Frontal cortex (tissue), 3 donors: ENCODE measurements at regions not wholly inside any gene's neighbourhood (a gene's known extent, or its start where the extent isn't known, plus 50 kb on each side); places are given as distances from the start of the nearest gene placed in this dataset.
"Not testable (repeated sequence)": the region's sequence is repeated elsewhere in the genome, so short reads cannot be mapped to it uniquely, and the experiment has no call there.

ENCODE experiments used
- DNase-seq, 2 donors: peaks; one replicate each; pipeline ENCODE4 v3.0.0; 2012; ENCODE audit warnings: low spot score in 2 of 2
- FAIRE-seq: peaks from 2 replicates; lab custom pipeline; 2012; peaks lifted over from hg19 to GRCh38; lab: Jason Lieb, UNC
- donor health status: control.
- donor health status: control.
- donor health status: control.

DNA sequence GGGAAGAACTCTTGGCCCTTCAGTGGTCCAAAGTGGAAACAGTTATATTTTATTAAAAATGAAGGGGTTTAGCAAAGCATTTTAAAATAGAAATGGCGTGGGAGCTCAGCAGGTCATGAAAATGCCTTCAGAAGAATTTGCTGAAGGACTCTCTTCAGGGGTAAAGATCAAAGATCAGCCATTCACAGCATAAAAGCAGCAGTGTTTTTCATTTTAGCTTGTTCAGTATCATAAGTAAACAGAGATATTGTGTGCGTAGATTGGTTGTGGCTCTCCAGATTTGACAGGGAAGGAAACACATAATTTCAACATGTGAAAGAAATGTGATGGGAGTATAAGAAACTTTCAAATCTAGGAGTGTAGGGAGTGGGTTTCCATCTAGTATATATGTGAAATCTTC, 519.2 kb upstream of the MAP3K7 start:
- DNase-seq (no peak), FAIRE-seq (no peak)

DNA sequence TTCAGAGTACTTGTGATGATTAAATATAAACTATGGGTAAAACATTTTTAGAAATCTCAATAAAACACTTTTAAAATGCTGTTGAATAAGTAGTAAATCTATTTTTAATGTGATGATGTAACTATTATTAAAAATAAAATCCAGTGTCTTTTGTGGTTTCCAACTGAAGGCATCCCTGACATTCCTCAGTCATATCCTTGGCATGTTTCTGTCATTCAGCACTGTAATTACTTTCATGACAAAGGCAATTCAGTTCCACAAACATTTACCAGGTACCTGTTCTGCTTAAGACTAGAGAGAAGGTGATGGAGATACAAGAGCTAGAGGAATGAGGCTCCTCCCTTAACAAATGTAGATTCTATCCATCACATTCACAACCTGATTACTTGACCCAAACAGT, 518.7 kb upstream of the MAP3K7 start:
- FAIRE-seq: no peak

DNA sequence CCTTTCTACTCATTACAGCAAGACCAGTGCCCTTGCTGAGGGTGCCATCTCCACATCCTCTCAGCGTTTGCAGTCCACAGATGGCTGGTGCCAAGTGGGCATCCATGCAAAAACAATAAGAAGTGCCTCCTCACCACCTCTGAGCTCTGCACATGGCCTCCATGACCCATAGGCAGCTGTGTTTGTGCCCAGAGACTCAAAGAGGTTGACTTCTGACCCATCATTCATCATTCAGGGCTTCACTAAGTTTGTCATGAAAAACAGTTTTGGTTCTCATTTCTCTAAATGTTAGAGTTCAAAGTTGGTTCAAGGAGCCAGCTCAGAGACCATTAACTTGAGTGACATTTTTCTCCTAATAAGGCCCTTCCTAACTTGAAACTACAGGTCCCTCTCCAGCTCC, 512.6 kb upstream of the MAP3K7 start:
- FAIRE-seq (no peak), DNase-seq (no peak)

More for the DNA sequence above, 518.7 kb upstream of the MAP3K7 start:
- no peak for DNase-seq

DNA sequence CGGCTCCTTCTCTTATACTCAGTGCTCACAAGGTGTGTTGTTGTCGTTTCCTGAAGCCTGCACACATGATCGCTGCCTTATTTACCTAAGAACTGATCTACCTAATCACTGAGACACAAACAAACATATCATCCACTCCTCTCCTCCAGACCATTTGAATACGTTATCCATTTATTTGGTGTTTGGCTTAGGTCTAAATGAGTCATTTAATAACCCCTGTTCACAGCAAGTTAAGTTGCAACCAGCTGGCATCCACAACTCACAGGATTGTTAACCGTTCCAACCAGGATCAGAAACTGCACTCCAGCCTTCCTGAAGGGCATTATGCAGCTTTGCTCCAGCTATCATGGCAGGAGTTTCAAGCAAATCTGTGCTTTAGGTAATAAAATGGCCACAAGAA, 511.1 kb upstream of the MAP3K7 start:
- FAIRE-seq: no peak

DNA sequence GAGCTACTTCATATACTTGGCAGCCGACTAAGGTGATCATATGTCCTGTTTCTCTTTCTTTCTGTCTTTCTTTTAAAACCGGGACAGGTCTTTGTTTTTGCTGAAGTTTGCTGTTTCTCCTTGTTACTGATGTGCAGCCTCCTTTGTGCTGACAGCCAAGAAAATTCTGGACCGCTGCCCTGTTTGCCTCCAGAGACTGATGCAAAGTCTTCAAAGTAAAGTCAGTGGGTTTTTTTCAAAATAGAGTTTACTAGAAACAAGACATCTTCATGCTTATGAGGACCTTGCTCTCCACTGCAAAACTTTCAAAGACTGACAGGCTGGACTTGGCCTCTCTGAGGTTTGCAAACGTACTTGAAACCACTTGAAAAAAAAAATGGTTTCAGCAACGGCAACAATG, 510.5 kb upstream of the MAP3K7 start:
- no peak for FAIRE-seq
- DNase-seq: peak in 1 of 2 donors; percentile 8

More for the DNA sequence above, 511.1 kb upstream of the MAP3K7 start:
- no peak for DNase-seq

DNA sequence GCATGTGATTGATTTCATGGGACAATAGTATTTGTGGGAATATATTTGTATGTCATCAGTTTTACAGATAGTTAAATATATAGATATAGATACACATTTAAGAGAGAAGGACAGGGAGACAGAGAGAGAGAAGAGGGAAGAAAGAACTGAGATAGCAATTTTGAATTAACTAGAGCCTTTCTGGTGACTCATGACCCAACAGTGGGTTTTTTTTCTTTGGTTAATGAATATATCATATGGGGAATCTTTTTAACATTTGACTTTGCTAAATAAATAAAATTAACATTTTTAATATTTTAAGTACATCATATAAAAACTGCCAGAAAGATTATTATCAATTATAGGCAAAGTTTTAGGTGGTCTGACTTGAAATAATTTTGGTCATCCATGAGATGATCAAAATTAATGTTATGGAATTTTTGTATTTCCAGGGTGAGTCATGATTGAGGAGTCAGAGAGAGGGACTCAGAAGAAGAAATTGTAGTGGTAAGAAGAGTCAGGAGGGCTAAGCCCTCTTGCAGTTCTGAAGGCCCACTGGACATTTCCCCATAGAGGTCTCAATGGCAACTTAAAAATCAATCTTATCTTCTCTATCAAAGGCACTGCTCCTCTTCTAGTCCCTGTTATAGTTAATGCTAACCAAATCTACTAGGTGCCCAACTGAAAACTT, 508.1 kb upstream of the MAP3K7 start:
- FAIRE-seq: no peak
- DNase-seq: no peak

DNA sequence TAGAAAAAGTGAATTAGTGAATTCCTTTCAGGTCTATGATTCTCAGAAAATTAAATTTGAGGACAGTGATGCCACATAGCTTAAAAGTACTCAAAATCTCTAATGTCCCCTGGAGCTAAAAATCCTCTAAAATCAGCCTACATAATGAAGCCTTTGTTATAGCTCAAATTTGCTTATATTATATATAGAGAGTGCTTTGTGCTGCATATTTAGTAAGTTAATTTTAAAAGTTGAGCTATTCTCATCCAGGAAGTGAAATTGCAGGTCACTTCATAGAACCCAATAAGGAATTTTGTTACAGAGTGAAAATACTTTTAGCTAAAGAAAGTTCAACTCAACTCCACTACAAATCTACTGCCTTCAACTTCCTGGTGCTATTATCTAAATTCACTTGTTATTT, 507.5 kb upstream of the MAP3K7 start:
- FAIRE-seq: no peak
- no peak for DNase-seq

GRCh38 chr6:91088976-91089375, 502.1 kb upstream of the MAP3K7 start:
- DNase-seq (no peak), FAIRE-seq (no peak)

DNA sequence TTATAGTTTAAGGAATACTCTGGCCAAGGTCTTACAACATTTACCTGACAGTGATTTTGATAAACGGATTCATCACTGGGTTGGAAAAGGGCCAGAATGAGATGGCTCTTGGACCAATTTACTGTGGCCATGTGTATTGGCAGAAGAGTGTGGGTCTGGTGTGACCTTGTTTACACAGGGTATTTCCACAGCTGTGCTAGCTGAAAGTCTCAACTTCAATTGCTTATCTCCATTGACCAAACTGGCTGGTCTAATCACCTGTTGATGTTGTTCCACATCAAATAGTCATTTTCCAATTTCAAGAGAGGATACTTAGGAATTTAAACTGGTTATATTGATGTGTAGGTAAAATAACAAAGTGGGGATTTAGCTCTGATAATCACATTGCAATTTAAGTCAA, 501.6 kb upstream of the MAP3K7 start:
- DNase-seq: no peak
- no peak for FAIRE-seq

DNA sequence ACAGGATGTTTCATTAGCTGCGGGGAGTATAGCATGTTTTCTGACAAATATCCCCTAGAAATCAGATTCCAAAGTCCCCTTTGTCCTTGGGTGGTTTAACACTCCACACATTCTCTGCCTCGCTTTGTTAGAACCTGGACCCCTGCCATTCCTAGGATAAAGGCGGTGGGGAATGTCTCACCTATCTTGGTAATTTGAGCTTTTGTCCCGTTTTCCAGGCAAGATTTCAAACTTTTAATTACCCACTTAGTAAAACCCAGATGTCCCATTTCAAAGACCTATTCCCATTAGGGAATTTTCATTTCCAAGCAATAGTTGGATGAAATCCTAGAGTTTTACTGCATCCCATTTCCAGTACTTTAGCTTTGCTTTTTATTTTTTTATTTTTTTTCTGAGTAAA, 501.0 kb upstream of the MAP3K7 start:
- FAIRE-seq (no peak), DNase-seq (no peak)

DNA sequence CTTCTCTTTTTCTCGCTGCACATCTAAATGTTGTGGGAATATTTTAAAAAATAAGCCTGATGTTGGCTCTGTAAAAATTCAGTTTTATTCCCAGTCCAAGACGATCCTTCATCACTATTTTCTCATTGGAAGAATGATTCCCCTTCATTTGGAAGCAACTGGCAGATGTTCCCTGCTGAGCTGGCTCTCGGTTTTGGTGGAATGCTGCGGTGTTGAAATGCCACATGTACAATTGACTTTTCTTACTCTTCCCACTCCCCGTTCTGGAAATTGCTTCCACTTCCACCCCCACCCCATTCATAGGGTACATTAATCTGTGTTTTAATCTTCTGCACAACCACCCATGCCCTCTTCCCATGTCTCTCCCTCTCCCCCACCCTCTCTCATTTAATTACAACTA, 496.3 kb upstream of the MAP3K7 start:
- no peak for FAIRE-seq

DNA sequence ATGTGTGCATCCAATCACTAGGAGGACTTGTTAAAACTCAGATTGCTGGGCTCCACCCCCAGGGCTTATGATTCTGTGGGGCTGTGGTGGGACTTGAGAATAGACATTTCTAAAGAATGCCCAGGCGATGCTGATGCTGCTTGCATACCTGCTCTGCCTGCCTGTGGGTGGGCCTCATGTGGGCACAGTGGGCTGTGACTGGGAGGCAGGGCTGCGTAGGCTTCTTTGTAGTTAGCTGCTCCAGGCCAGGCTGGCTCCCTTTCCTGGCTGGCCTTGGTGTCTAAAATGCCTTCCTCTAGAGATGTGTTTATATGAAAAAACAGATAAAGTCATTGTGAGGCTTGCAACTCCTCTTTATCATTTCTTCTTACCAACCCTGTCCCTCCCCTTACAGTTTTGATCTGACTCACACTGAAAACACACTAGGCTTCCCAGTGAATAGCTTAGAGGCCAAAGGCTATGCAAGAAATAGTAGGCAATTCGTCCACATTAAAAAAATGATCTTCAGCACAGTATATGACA, 495.5 kb upstream of the MAP3K7 start:
- FAIRE-seq (no peak), DNase-seq (no peak)

More for the DNA sequence above, 496.3 kb upstream of the MAP3K7 start:
- DNase-seq: no peak

DNA sequence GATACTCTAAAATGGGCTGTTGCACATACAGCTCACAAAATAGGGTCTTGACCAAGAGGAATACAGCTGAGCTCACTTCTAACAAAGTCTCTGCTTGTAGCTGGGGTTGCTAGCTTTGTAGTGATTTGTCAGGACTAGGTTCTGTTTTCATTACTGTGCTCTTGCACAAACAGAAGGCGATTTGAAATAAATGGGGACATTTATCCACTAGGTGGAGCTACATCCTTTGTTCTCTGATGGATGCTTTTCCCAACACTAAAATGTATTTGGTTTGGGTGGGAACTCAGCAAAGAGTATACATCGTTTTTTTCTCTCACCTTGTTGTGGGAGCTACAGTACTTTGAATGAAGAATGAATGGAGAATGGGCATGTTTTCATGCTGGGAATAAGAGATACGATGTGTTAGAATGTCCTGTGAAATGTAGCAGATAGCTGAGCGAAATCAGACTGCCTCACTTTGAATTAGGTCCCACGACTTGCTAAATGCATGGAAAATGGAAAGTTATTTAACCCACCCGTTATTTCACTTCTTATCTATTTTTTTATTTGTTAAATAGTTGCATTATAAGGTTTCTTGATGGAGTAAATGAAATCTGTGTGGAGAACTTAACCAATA, 494.7 kb upstream of the MAP3K7 start:
- FAIRE-seq (no peak), DNase-seq (peak; percentile 7 to 43)

GRCh38 chr6:91080871-91081270, 494.0 kb upstream of the MAP3K7 start:
- DNase-seq (no peak), FAIRE-seq (no peak)

DNA sequence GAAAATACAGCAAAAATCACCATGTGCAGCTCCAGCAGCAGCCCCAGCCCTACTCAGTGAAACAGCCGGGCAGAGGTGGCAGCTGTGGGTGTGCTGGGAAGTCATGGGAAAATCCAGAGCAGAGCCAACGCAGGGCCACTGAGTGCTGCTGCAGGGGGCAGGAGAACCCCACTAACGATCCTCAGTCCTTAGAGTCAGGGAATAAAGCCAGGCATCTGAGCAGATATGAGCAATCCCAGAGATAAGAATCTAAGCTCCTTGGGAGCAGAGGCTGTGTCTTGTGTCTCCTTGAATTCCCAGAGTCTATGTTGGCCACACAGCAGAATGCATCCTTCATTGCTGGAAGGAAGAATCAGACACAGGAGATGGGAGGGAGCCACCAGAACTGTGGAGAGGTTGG, 493.1 kb upstream of the MAP3K7 start:
- DNase-seq (no peak), FAIRE-seq (no peak)

GRCh38 chr6:91075244-91075976, 488.5 kb upstream of the MAP3K7 start:
- no peak for DNase-seq
- FAIRE-seq: no peak

GRCh38 chr6:91063362-91063761, 476.5 kb upstream of the MAP3K7 start:
- DNase-seq (no peak), FAIRE-seq (peak; percentile 70)

DNA sequence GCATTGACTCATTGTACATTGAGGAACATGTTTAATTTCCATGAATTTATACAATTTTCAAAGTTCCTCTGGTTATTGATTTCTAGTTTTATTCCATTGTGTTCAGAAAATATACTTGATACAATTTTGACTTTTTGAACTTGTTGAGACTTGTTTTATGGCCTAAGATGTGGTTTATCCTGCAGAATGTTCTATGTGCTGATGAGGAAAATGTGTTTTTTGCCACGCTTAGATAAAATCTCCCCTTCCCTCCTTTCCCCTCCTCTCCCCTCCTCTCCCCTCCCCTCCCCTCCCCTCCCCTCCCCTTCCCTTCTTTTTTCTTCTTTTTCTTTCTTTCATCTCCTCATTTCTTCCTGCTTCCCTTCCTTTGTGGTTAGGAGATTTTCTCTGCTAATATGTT, 470.8 kb upstream of the MAP3K7 start:
- no peak for DNase-seq
- FAIRE-seq: no peak

DNA sequence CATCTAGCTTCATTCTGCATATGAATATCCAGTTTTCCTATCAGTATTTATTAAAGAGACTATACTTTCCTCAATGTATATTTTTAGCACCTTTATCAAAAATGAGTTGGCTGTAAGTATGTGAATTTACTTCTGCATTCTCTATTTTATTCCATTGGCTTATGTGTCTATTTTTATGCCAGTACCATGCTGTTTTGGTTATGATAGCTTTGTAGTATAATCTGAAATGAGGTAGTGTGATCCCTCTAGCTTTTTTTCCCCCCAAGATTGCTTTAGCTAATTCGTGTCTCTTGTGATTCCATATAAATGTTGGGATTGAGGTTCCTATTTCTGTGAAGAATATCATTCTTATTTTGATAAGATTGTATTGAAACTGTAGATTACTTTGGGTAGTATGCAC, 469.1 kb upstream of the MAP3K7 start:
- FAIRE-seq (no peak), DNase-seq (no peak)

DNA sequence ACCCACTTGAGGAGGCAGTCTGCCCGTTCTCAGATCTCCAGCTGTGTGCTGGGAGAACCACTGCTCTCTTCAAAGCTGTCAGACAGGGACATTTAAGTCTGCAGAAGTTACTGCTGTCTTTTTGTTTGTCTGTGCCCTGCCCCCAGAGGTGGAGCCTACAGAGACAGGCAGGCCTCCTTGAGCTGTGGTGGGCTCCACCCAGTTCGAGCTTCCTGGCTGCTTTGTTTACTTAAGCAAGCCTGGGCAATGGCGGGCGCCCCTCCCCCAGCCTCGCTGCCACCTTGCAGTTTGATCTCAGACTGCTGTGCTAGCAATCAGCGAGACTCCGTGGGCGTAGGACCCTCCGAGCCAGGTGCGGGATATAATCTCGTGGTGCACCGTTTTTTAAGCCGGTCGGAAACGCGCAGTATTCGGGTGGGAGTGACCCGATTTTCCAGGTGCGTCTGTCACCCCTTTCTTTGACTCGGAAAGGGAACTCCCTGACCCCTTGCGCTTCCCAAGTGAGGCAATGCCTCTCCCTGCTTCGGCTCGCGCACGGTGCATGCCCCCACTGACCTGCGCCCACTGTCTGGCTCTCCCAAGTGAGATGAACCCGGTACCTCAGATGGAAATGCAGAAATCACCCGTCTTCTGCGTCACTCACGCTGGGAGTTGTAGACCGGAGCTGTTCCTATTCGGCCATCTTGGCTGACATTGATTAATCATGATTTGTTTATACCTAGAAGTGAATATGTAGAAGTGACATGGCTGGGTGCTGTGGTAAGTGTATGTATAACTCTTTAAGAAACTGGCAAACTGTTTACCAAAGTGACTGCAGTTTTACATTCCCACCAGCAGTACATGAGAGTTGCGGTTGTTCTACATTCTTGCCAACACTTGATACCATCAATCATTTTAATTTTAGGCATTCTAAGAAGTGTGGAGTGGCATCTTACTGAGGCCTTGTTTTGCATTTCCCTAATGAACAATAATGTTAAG, 465.9 kb upstream of the MAP3K7 start:
- DNase-seq, FAIRE-seq: not testable (repeated sequence)
